KMS-11 (cell line): ENCODE measurements at regions not wholly inside any gene's neighbourhood (a gene's known extent, or its start where the extent isn't known, plus 50 kb on each side); places are given as distances from the start of the nearest gene placed in this dataset.

Experiments
- H2AFZ ChIP-seq: fragments of 200-600 bp; sonication (generic); 2 replicates; pipeline ENCODE4 v1.6.1; 2016; ENCODE audit warnings: antibody characterized with exemption, mixed run types, low read depth
- H3K27ac ChIP-seq: fragments of 200-600 bp; sonication (generic); 2 replicates; pipeline ENCODE4 v1.6.1; 2016; ENCODE audit warnings: mild to moderate bottlenecking, mixed run types
- H3K27me3 ChIP-seq: fragments of 200-600 bp; sonication (generic); 2 replicates; pipeline ENCODE4 v1.6.1; 2017; ENCODE audit warnings: mild to moderate bottlenecking, low read depth, mixed run types, moderate library complexity; ENCODE audit not compliant: insufficient read depth
- H3K36me3 ChIP-seq: fragments of 200-600 bp; sonication (generic); 2 replicates; pipeline ENCODE4 v1.6.1; 2017; ENCODE audit warnings: mild to moderate bottlenecking, mixed run types; ENCODE audit not compliant: insufficient read depth
- H3K4me1 ChIP-seq: fragments of 200-600 bp; sonication (generic); 2 replicates; pipeline ENCODE4 v1.6.1; 2016; ENCODE audit warnings: mild to moderate bottlenecking, low read depth, mixed run types; ENCODE audit not compliant: poor library complexity, severe bottlenecking
- H3K4me2 ChIP-seq: fragments of 200-600 bp; sonication (generic); 2 replicates; pipeline ENCODE4 v1.7.0; 2016; ENCODE audit warnings: mild to moderate bottlenecking, mixed run types
- H3K4me3 ChIP-seq: fragments of 200-600 bp; sonication (generic); IDR thresholded peaks from 2 replicates; pipeline ENCODE4 v1.6.1; 2017; ENCODE audit warnings: low read depth, low read length, mixed read lengths; ENCODE audit not compliant: insufficient read depth
- H3K79me2 ChIP-seq: fragments of 200-600 bp; sonication (generic); 2 replicates; pipeline ENCODE4 v1.6.1; 2016; ENCODE audit warnings: low read depth, mixed run types; ENCODE audit not compliant: insufficient read depth
- H3K9ac ChIP-seq: fragments of 200-600 bp; sonication (generic); 2 replicates; pipeline ENCODE4 v1.6.1; 2016; ENCODE audit warnings: mild to moderate bottlenecking, mixed run types
- H4K20me1 ChIP-seq: fragments of 200-600 bp; sonication (generic); 2 replicates; pipeline ENCODE4 v1.6.1; 2016; ENCODE audit warnings: mild to moderate bottlenecking, mixed run types; ENCODE audit not compliant: insufficient read depth
- CTCF ChIP-seq: fragments of 200-600 bp; sonication (generic); conservative IDR thresholded peaks from 2 replicates; pipeline ENCODE4 v1.6.1; 2017; ENCODE audit warnings: low read depth, mild to moderate bottlenecking, antibody characterized with exemption, low read length, moderate library complexity, mixed read lengths

- H3K9ac ChIP-seq, result no peak overlapping the region
- no peaks in the 10 kb centered on the region for H4K20me1 ChIP-seq
- H3K4me2 ChIP-seq, result no peak overlapping the region
- H3K36me3 ChIP-seq, result no peaks in the 10 kb centered on the region
- no peak overlapping the region for H2AFZ ChIP-seq
- H3K27ac ChIP-seq, result no peak overlapping the region
- H3K4me3 ChIP-seq, result no peak overlapping the region
- no peak for TF ChIP-seq CTCF
- H3K79me2 ChIP-seq, result no peaks in the 10 kb centered on the region
- H3K4me1 ChIP-seq, result no peaks in the 10 kb centered on the region
- no peaks in the 10 kb centered on the region for H3K27me3 ChIP-seq
Observed at GRCh38 chr20:39939241-39939865, 749.7 kb downstream of the MAFB start.

GRCh38 chr20:39936401-39936800 is 752.6 kb downstream of the MAFB start:
- no peak for TF ChIP-seq CTCF

GRCh38 chr20:39935901-39936300 is 753.1 kb downstream of the MAFB start:
- TF ChIP-seq CTCF, result no peak
- no peak overlapping the region for H3K4me3 ChIP-seq
- H3K36me3 ChIP-seq, result no peaks in the 10 kb centered on the region
- H3K4me2 ChIP-seq, result no peak overlapping the region
- H3K79me2 ChIP-seq, result no peaks in the 10 kb centered on the region
- no peak overlapping the region for H3K27ac ChIP-seq
- no peaks in the 10 kb centered on the region for H3K4me1 ChIP-seq
- H3K9ac ChIP-seq, result no peak overlapping the region
- H3K27me3 ChIP-seq, result no peaks in the 10 kb centered on the region
- no peak overlapping the region for H2AFZ ChIP-seq
- no peaks in the 10 kb centered on the region for H4K20me1 ChIP-seq

More at GRCh38 chr20:39936401-39936800, 752.6 kb downstream of the MAFB start:
- Histone ChIP-seq H4K20me1 (no peaks in the 10 kb centered on the region), H3K36me3 (no peaks in the 10 kb centered on the region), H2AFZ (no peak overlapping the region), H3K9ac (no peak overlapping the region), H3K27me3 (no peaks in the 10 kb centered on the region), H3K4me2 (no peak overlapping the region), H3K4me1 (no peaks in the 10 kb centered on the region), H3K79me2 (no peaks in the 10 kb centered on the region), H3K4me3 (no peak overlapping the region), H3K27ac (no peak overlapping the region)

- Histone ChIP-seq H3K4me3 (no peak overlapping the region), H3K36me3 (no peaks in the 10 kb centered on the region), H3K27me3 (no peaks in the 10 kb centered on the region), H3K4me1 (no peaks in the 10 kb centered on the region), H3K9ac (no peak overlapping the region), H3K27ac (no peak overlapping the region), H2AFZ (no peak overlapping the region), H3K4me2 (no peak overlapping the region), H3K79me2 (no peaks in the 10 kb centered on the region), H4K20me1 (no peaks in the 10 kb centered on the region)
- TF ChIP-seq CTCF, result no peak
Observed at GRCh38 chr20:39916236-39916765, 772.7 kb downstream of the MAFB start.
